Activated CD8-positive, alpha-beta T cell treated with anti-CD3 and anti-CD28 coated beads for 36 hours (primary cell): ENCODE measurements at regions not wholly inside any gene's neighbourhood (a gene's known extent, or its start where the extent isn't known, plus 50 kb on each side); places are given as distances from the start of the nearest gene placed in this dataset.
"Not testable (repeated sequence)": the region's sequence is repeated elsewhere in the genome, so short reads cannot be mapped to it uniquely, and the experiment has no call there.

Experiments used
- ATAC-seq: fragments of 200-7000 bp; cut with Tn5 transposase; one replicate; pipeline ENCODE4 v1.10.0; 2021; ENCODE audit warnings: mild to moderate bottlenecking, moderate library complexity
- CTCF ChIA-PET: fragments of 350-600 bp; sonication (Branson Sonifier 250); formaldehyde crosslinking; loops from one replicate; lab custom pipeline; 2021; ENCODE audit warnings: antibody characterized with exemption; lab: Charles Lee
- POLR2A ChIA-PET: fragments of 350-600 bp; sonication (Branson Sonifier 250); formaldehyde crosslinking; loops from one replicate; lab custom pipeline; 2021; ENCODE audit warnings: antibody characterized with exemption; lab: Charles Lee
- DNase-seq: peaks from one replicate; pipeline ENCODE4 v3.0.0-alpha.2; 2020
- H3K27ac Mint-ChIP-seq: one replicate; pipeline ENCODE4 v1.8.0; 2021; ENCODE audit warnings: mild to moderate bottlenecking, mixed read lengths
- H3K27me3 Mint-ChIP-seq: one replicate; pipeline ENCODE4 v1.8.0; 2021; ENCODE audit warnings: mixed read lengths
- H3K36me3 Mint-ChIP-seq: one replicate; pipeline ENCODE4 v1.8.0; 2021; ENCODE audit warnings: low read depth, mixed read lengths
- H3K4me1 Mint-ChIP-seq: one replicate; pipeline ENCODE4 v1.8.0; 2021; ENCODE audit warnings: low read depth, mixed read lengths
- H3K4me3 Mint-ChIP-seq: one replicate; pipeline ENCODE4 v1.8.0; 2021; ENCODE audit warnings: mild to moderate bottlenecking, moderate library complexity, mixed read lengths
- H3K9me3 Mint-ChIP-seq: one replicate; pipeline ENCODE4 v1.8.0; 2021; ENCODE audit warnings: mixed read lengths
- CTCF ChIP-seq: fragments of 200-600 bp; IDR thresholded peaks from one replicate; pipeline ENCODE4 v1.8.0; 2022; ENCODE audit warnings: antibody characterized with exemption, mild to moderate bottlenecking
- intact Hi-C: fragments of 100-400 bp; cut with micrococcal nuclease; formaldehyde crosslinking; loops from one replicate; pipeline ENCODE4 v1.10.0; 2022

- H3K27me3 Mint-ChIP-seq = no peaks in the 10 kb centered on the region
- no peak for DNase-seq
Observed at GRCh38 chr2:4916094-4916493, 776.1 kb upstream of the SOX11 start.

GRCh38 chr2:4930704-4931103, 761.5 kb upstream of the SOX11 start:
- POLR2A ChIA-PET = no interaction called here
- Mint-ChIP-seq H3K36me3 (no peaks in the 10 kb centered on the region), H3K4me3 (no peak overlapping the region), H3K9me3 (peaks cover 5% of the 10 kb centered on the region), H3K27me3 (no peaks in the 10 kb centered on the region), H3K27ac (no peak overlapping the region), H3K4me1 (no peaks in the 10 kb centered on the region)
- no peak for TF ChIP-seq CTCF
- DNase-seq = no peak
- CTCF ChIA-PET = no interaction called here
- intact Hi-C loops = no loop called here
- ATAC-seq = no peak

More at GRCh38 chr2:4916094-4916493, 776.1 kb upstream of the SOX11 start:
- intact Hi-C loops = no loop called here
- Mint-ChIP-seq H3K4me1 (no peaks in the 10 kb centered on the region), H3K4me3 (no peak overlapping the region), H3K27ac (no peak overlapping the region), H3K9me3 (peaks cover 5% of the 10 kb centered on the region), H3K36me3 (no peaks in the 10 kb centered on the region)
- TF ChIP-seq CTCF = no peak
- ATAC-seq = no peak
- ChIA-PET CTCF (no interaction called here), POLR2A (no interaction called here)

GRCh38 chr2:4931721-4932365, 760.3 kb upstream of the SOX11 start:
- ChIA-PET CTCF (no interaction called here), POLR2A (no interaction called here)
- Mint-ChIP-seq H3K4me3 (no peak overlapping the region), H3K27me3 (no peaks in the 10 kb centered on the region), H3K4me1 (no peaks in the 10 kb centered on the region), H3K27ac (no peak overlapping the region), H3K36me3 (no peaks in the 10 kb centered on the region), H3K9me3 (peaks cover 5% of the 10 kb centered on the region)
- intact Hi-C loops = no loop called here
- TF ChIP-seq CTCF = no peak
- DNase-seq (no peak), ATAC-seq (no peak)

GRCh38 chr2:4935291-4935690, 756.9 kb upstream of the SOX11 start:
- not testable (repeated sequence) for ATAC-seq

GRCh38 chr2:4937550-4937949, 754.6 kb upstream of the SOX11 start:
- H3K4me3 Mint-ChIP-seq = no peak overlapping the region
- no peak for TF ChIP-seq CTCF
- POLR2A ChIA-PET = no interaction called here
- no peaks in the 10 kb centered on the region for H3K4me1 Mint-ChIP-seq
- no peaks in the 10 kb centered on the region for H3K27me3 Mint-ChIP-seq
- DNase-seq (no peak), ATAC-seq (no peak)
- peaks cover 7% of the 10 kb centered on the region for H3K9me3 Mint-ChIP-seq
- no peak overlapping the region for H3K27ac Mint-ChIP-seq
- CTCF ChIA-PET = no interaction called here
- intact Hi-C loops = no loop called here
- H3K36me3 Mint-ChIP-seq = no peaks in the 10 kb centered on the region

More at GRCh38 chr2:4935291-4935690, 756.9 kb upstream of the SOX11 start:
- H3K27me3 Mint-ChIP-seq, POLR2A ChIA-PET, CTCF ChIA-PET, H3K36me3 Mint-ChIP-seq, DNase-seq, H3K9me3 Mint-ChIP-seq, H3K4me1 Mint-ChIP-seq, H3K27ac Mint-ChIP-seq, intact Hi-C loops, H3K4me3 Mint-ChIP-seq: not testable (repeated sequence)
